HT-29 (cell line): ENCODE measurements at regions not wholly inside any gene's neighbourhood (a gene's known extent, or its start where the extent isn't known, plus 50 kb on each side); places are given as distances from the start of the nearest gene placed in this dataset.

Experiments
- DNase-seq: peaks from one replicate; pipeline ENCODE4 v3.0.0-alpha.2; 2015; ENCODE audit warnings: low spot score

GRCh38 chr4:128603081-128603480 lies 206.4 kb upstream of the JADE1 start:
- no peak for DNase-seq

- DNase-seq: no peak
Measured at GRCh38 chr4:128601991-128602695, 207.4 kb upstream of the JADE1 start.

DNA sequence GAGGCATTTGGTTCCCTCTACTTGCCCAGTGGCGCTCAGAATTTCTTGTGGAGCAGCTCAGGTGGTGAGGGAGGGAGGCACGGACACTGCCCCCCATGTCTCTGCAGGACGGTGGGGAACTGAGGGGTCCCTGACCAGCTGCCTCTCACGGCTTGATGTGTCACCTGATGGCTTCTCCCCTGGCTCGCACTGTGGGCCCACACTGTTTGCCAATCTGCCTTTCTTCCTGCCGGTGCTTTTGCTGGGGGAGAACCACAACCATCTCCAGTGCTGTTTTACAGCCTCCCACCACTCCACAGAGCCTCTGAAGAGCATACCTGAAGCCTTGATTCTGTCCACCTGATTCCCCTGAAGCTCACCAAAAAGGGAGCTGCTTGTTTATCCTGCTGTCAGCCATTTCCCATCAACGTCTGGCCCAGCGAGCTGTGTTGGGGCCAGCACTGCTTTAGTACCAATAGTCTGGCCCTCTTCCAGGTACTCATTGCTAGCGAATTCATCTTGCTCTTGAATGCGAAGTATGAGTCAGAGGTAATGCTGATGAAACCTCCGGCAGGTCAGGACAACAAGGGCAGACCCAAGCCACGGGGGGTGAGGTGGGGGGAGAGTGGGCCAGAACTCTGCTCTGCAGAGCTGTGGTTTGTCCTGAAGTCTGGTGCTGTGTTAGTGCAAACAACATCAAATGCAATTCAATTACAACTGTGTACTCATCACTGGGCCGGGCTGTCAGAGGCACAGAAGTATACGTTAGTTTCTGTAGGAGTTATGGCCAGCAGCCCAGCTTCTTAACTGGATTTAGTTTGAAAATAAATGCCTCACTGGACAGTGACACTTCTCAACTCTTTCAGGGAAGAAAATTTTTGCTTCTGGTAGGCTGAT lies 208.3 kb upstream of the JADE1 start:
- DNase-seq: peak; percentile 79

- no peak for DNase-seq
Measured at GRCh38 chr4:128600410-128600809, 209.1 kb upstream of the JADE1 start.

DNA sequence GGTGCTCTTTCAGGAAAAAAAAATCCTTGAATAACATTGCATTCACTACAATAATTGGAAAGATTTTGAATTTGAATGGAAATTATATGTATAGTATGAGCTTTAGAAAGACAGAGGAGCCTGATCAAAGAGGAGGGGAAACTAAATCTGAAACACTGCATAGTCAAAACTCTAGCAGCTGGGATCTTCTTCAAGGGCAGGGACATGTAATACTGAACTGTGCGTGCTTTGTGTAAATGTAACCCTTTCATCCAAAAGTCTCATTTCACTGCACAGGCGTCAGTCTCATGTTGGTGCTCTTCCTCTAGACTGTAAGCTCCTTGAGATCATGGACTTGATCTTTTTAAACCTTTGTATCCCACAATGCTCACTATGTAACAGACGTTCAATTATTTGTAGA lies 212.0 kb upstream of the JADE1 start:
- DNase-seq: no peak

DNA sequence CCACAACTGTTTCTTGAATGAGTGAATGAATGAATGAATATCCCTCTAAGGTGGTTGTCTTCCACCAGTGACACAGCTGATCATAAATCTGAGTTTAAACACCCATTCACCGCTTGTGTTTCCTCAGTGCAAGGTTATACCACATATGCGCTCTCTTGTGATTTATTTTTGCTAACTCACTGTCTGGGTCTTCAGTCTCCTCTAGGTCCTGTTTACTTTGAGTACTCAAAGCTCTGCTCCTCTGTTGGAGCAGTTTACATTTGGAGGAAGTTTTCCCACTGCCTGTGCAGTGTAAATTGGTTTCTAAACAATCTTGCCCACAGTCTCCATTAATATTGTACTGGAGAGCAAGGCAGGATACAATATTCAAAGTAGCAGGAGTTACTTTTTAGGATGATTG lies 212.6 kb upstream of the JADE1 start:
- DNase-seq: no peak

DNA sequence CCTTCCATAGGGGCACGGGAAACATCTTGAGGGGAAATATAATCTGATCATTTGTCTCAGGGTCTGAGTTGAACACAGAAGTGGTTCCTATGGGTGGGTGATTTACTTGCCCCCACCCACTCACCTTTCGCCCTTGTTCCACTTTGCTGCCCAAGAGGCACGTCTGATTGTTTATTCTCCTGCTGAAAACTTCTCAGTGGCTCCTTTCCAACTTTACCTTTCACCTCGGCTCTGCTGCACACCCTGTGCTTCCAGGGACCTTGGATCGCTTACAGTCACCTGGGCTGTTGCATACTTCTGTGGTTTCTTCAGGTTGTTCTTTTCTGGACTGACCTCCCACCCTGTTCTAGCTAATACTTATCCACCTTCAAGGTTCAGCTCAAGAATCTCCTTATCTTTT lies 213.4 kb upstream of the JADE1 start:
- DNase-seq: no peak

DNA sequence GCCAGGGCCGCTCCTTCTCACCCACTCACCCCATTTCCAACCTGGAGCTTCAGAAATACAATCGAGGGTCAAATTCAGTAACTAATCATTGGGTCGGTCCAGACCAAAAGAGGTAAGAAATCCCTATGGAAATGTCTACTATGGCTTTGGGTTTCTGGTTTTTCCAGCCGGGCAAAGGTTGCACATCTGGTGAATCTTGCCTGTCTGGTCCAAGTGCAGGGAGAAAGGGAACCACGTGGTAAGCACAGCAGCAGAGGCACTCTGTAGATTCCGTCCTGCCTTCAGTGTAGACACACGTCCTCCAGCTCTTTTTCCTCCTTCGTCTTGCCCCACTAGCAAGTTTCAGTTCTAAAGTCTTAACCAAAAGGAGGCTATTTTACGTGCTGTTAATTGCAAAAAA lies 218.0 kb upstream of the JADE1 start:
- no peak for DNase-seq

GRCh38 chr4:128590773-128591172 lies 218.7 kb upstream of the JADE1 start:
- no peak for DNase-seq

DNA sequence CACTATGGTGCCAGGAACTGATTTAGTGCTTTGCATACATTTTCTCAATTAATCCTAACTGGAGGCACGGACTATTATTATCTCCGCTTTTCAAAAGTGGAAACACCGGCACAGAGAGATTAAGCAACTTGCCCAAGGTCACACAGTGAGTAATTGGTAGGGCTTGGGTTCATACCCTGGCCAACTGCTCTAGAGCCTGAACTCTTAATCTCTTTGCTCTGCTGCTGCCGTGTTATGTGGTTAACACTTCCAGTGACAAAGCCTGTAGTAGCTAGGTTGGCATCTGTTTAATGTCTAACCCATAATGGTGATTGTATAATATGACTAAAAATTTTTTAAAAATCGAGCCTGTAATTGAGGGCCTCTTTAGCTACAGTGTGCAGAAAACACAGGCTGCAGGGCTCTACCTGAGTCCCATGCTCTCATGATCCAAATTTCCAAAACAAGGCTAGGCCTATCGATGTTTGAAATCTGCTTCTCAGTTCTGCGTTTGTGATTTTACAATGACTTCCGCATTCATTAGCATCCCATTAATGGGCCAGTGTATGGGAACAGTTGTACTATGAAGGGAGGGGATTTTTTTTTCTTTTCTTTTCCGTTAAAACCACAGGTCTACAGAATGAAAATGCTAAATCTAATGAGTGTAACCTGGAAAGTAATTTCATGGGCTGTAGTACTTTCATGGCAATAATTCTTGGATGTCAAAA lies 219.3 kb upstream of the JADE1 start:
- no peak for DNase-seq

- no peak for DNase-seq
Measured at GRCh38 chr4:128589384-128589965, 220.0 kb upstream of the JADE1 start.

DNA sequence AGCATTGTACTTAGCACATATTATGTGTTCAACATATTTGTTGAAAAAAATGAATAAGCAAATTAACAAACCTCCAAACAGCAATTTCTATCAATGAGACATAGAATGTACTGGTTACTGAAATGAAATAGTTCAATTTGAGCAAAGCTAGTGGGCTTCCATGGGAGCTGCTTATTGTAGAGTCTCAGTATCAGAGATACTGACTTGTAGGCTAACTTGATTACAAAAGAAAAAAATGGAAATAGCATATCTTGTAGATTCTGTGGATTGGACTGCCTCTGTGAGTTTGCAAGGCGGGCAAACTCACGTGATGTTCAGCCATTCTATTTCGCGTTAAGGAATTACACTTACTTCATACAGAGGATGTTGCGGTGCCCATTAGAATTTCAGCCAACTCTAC lies 222.1 kb upstream of the JADE1 start:
- DNase-seq: no peak

- DNase-seq: peak; percentile 19
Measured at GRCh38 chr4:128583753-128584712, 225.5 kb upstream of the JADE1 start.

DNA sequence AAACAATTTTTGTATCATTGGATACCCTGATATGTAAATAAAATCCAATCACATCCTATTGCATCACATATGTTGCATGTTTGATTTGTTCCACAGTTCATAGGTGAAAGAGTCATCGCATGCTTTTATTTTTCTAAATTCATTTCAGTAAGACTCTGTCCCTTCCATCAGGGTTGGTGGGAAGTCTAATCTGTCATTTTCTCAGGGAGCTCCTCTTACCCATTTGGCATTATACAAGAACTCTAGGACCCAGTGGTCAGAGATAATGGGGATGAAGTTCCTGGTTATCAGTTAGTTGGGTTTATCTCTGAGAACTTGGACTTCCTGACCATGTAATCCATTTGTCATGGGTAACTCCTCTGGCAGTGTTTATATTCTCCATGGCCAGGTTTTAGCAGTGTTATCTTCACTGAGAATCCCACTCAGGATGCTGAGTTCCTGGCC lies 227.1 kb upstream of the JADE1 start:
- no peak for DNase-seq

- DNase-seq: no peak
Measured at GRCh38 chr4:128579154-128579853, 230.2 kb upstream of the JADE1 start.

DNA sequence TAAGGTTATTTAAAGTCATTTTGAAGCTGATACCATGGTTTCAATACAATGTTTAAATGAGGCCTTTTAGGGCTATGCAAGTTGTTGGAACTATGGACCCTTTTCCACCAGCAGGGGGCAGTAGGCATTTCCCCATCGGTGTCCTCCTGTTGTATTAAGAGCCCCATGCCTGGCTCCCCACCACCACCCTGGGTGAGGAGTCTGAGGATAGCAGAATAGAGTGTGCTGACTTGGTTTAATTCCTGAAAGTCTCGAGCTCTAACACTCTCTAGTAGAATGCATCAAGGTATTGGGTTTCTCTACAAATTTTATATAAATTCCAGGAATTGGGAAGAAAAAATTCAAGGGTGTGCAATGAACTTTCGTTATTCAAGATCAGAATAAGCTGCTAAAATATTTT lies 234.8 kb upstream of the JADE1 start:
- DNase-seq: peak; percentile 77

DNA sequence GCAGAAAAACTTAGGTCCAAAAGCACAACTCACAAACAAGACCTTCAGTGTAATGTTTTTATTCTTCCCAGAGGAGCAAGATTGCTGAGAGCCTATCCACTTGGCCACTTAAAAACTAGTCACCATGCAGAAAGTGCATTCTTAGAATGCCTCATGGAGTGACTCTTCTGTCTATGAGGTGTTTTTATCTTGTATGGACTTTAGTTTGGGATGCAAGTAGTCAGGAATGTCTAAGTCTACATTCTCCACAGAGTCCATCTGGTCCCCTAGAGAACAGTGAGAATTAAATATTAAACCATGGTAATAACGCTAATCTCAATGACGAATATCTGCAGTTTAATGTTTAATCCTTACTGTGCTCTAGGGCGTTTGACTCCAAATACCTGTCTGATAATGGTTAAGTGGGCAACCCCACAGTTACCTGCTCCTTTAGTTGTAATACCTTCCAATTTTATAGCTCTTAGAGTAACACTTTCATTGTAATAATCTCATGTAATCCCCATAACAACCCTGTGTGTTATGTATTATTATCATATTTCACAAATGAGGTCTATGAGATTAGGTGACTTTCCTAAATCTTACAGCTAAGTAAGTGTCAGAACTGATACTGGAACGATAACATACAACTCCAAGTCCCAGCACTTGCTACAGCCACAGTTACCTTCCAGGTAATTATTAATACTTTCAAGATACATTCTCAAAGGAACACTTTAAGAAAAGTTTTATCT lies 235.6 kb upstream of the JADE1 start:
- DNase-seq: peak; percentile 84

DNA sequence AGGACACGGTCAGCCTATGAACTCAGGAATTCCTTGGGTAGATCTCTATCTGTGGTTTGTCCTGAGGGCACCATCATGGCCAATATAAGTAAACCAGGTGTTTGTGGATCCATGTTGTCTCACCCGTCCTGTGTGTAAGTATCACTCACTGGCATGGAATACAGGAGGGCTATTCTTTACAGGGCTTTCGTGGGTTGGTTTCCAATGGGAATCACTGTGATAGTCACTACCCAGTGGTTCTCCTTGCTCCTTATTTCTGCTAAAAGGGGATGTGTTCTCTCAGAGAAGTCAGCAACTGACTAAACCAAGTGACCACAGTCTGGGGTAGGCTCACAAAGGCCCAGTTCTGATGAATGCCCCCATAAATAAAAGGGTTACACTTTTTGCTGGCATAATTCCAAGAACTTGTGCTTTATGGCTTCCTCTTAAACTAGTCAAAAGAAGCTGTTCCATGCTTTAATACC lies 236.7 kb upstream of the JADE1 start:
- DNase-seq: peak; percentile 56

- DNase-seq: no peak
Measured at GRCh38 chr4:128571747-128572146, 237.8 kb upstream of the JADE1 start.
